Omental fat pad (tissue), 3 donors: ENCODE measurements at regions not wholly inside any gene's neighbourhood (a gene's known extent, or its start where the extent isn't known, plus 50 kb on each side); places are given as distances from the start of the nearest gene placed in this dataset.
A peak's percentile ranks its signal among the peaks of the same experiment; 100 is the strongest.

Source experiments
- ATAC-seq: fragments of 150-250 bp; one replicate; pipeline ENCODE4 v1.9.1; 2016; ENCODE audit warnings: mild to moderate bottlenecking, moderate library complexity; ENCODE audit not compliant: low FRiP score
- DNase-seq: peaks from one replicate; pipeline ENCODE4 v3.0.0-alpha.2; 2019; ENCODE audit warnings: low spot score
- TF ChIP-seq, protein P1 (sequence below), 3 donors: fragments of 450-650 bp; IDR thresholded peaks; one replicate each; pipeline ENCODE4 v1.5.1; 2016 to 2017; ENCODE audit warnings: antibody characterized with exemption in 3 of 3, mild to moderate bottlenecking in 3 of 3, moderate library complexity in 2 of 3

DNA sequence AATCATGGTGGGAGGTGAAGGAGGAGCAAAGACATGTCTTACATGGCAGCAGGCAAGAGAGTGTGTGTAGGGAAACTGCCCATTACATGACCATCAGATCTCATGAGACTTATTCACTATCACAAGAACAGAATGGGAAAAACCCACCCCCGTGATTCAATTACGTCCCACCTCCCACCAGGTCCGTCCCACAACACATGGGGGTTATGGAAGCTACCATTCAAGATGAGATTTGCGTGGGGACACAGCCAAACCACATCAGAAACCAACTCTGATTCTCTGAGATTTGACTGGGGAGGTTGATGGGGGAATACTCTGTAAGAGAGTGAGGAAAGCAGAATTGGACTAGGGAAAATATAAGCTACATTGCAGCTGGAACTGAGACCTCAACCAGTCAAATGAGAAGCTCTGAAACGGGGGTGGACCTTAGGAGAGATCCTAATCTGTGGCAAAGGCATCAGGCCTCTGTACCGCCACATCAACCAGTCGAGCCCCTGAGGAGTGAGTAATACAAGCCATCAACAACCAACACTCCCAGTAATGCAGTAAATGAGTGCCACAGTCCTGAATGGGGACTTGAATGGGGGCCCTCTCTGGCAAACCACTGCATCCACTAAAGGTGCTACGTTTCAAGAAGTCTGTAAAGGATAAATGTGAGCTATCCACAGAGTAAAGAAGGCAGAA lies 207.9 kb upstream of the GADL1 start:
- ATAC-seq (no peak), DNase-seq (no peak)
- TF ChIP-seq, protein P1, sequence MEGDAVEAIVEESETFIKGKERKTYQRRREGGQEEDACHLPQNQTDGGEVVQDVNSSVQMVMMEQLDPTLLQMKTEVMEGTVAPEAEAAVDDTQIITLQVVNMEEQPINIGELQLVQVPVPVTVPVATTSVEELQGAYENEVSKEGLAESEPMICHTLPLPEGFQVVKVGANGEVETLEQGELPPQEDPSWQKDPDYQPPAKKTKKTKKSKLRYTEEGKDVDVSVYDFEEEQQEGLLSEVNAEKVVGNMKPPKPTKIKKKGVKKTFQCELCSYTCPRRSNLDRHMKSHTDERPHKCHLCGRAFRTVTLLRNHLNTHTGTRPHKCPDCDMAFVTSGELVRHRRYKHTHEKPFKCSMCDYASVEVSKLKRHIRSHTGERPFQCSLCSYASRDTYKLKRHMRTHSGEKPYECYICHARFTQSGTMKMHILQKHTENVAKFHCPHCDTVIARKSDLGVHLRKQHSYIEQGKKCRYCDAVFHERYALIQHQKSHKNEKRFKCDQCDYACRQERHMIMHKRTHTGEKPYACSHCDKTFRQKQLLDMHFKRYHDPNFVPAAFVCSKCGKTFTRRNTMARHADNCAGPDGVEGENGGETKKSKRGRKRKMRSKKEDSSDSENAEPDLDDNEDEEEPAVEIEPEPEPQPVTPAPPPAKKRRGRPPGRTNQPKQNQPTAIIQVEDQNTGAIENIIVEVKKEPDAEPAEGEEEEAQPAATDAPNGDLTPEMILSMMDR (IDR thresholded peaks at IDR 0.05): no peak

DNA sequence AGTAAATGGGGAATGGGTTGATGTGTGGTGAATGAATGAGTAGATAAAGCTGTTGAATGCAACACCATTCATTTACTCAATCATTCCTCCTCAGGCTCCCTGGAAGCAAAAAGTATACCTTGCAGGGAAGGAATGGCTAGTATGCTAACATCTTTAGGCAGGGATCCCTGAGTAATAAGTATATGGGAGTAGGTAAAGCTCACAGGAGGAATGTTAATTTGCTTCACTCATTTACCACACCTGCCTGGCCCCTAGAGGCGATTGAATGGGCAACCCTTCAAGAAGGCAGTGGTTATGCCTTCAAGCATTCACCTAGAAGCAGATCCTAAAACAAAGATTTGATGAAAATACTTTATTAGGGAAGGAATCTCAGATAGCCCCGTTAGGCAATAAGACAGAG lies 208.7 kb upstream of the GADL1 start:
- ATAC-seq (no peak), DNase-seq (no peak)
- TF ChIP-seq, protein P1 (IDR thresholded peaks at IDR 0.05): no peak

DNA sequence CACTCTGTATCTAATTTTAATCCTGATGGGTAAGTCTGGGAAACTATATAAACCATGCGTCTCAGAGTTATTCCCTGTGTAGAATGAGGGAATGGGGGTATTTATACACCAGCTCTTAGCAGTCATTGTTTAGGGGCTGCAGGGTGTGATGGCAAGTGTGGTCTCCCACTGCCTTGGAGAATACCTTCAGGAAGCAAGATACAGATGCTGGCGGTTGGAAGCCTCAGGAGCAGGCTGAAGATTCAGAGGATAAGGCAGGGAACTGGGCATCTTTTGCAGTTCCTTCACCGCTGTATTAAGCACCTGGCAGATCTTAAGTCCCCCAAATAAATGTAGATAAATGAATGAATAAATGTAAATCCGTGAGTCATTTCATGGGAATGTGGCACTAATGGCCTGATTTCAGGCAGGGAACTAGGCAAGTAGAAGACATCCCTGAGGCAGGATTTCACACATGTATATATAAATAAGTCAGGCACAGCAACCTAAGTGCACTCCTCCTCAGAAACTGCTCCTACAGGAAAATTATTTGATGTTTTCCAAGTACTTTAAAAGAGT lies 209.2 kb upstream of the GADL1 start:
- TF ChIP-seq, protein P1 (IDR thresholded peaks at IDR 0.05): no peak
- no peak for DNase-seq
- ATAC-seq: no peak

DNA sequence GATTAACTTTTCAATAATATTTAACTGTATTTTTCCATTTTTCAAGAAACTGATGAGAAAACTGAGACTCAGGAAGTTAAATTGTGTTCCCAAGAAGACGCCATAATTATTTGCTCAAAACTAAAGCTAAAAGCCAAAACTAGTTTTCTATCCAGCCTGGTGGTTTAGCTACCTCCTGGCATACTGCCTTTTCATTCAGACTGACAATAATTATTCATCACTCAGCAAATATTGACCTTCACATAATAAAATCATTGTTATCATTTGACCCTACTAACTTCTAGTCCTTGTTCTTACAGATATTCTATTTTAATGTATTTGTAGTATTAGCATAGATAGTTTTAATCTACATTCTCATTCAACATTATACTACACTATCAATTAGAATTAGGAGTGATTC lies 210.6 kb upstream of the GADL1 start:
- no peak for DNase-seq
- TF ChIP-seq, protein P1 (IDR thresholded peaks at IDR 0.05): no peak
- no peak for ATAC-seq

DNA sequence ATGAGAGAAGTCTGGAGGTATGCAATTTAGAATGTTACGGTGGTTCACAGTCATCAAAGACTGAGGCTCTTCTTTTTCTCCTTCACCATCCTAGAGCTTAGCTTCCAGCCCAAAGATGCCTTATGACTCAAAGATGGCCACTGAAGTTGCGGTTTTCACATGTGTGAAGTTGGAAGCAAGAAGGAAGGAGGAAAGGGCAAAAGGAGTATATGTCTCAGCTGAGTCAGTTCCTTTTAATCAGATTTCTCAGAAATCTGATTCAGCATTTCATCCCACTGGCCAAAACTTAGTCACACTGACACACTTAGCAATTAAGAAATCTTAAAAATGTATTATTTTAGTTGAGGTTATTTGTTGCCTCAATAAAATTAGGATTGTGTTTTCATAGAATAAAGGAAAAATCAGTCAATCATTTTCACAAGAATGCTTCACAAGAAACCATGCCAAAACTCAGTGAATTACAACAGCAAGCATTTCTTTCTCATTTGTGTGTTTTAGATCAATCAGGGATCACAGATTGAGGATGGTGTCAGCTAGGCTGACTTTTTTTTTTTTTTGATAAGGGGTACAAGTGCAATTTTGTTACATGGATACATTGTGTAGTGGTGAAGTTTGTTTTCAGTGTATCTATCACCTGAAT lies 211.1 kb upstream of the GADL1 start:
- DNase-seq (no peak), ATAC-seq (peak; percentile 91)
- TF ChIP-seq, protein P1 (IDR thresholded peaks at IDR 0.05): no peak

DNA sequence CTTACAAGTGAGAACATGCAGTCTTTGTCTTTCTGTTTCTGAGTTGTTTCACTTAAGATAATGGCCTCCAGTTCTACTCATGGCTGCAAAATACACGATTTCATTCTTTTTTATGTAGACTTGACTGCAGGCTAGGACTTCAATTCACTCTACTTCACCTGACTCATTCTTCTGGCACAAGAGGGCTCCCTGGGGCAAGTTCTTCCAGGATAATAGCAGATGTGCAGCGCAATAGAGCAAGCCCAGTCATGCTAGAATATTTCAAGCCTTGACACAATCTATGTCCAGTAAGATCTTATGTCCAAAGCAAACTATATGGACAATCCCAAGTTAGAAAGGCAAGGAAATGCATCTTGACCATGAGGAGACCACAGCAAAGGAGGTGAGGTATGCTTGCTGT lies 211.7 kb upstream of the GADL1 start:
- TF ChIP-seq, protein P1 (IDR thresholded peaks at IDR 0.05): no peak
- ATAC-seq (peak; percentile 5), DNase-seq (no peak)

DNA sequence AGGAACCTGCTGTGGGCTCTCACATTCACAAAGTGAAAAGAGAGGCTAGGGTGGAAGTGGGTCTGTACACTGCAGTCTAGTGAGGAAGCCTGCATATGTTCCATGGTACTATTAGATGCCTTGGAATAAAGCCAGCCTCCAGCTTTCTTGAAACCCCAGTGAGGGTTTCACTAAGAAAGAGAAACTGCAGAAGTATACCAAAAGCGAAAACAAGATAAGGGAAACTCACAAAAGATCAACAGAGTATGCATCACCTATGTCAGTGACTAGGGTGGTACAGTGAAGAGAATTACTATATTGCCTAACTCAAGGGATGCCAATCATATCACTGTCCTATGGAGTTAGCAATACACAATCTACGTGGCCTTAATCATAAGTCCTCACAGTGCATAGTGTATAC lies 212.5 kb upstream of the GADL1 start:
- TF ChIP-seq, protein P1 (IDR thresholded peaks at IDR 0.05): no peak
- ATAC-seq: no peak

More for the DNA sequence above, 212.5 kb upstream of the GADL1 start:
- no peak for DNase-seq
